Esophagus muscularis mucosa (tissue), 4 donors: ENCODE measurements at regions not wholly inside any gene's neighbourhood (a gene's known extent, or its start where the extent isn't known, plus 50 kb on each side); places are given as distances from the start of the nearest gene placed in this dataset.

Source experiments
- CTCF ChIP-seq, 3 experiments: fragments of 200-600 bp in 2 of 3; fragments of 450-650 bp in 1 of 3; sonication (generic) in 2 of 3; IDR thresholded peaks; one replicate each; pipeline ENCODE4 v1.5.1; 2017 to 2019; ENCODE audit warnings: antibody characterized with exemption in 3 of 3, mild to moderate bottlenecking in 2 of 3, moderate library complexity in 1 of 3
- EP300 ChIP-seq: sonication (generic); formaldehyde crosslinking; IDR thresholded peaks from one replicate; pipeline ENCODE4 v1.6.1; 2017; ENCODE audit warnings: antibody characterized with exemption
- POLR2A ChIP-seq: fragments of 450-650 bp; IDR thresholded peaks from one replicate; pipeline ENCODE4 v1.6.1; 2017; ENCODE audit warnings: antibody characterized with exemption, moderate library complexity, mild to moderate bottlenecking, low read depth
- POLR2AphosphoS5 ChIP-seq, 2 donors: sonication (generic); formaldehyde crosslinking; IDR thresholded peaks; one replicate each; pipeline ENCODE4 v1.6.1; 2017; ENCODE audit warnings: antibody characterized with exemption in 2 of 2

- TF ChIP-seq CTCF (IDR thresholded peaks at IDR 0.05): no peak
- TF ChIP-seq EP300: no peak
- TF ChIP-seq POLR2A: no peak
- no peak for TF ChIP-seq POLR2AphosphoS5 (IDR thresholded peaks at IDR 0.05)
Measured at GRCh38 chr20:5680192-5680591, 69.4 kb upstream of the GPCPD1 start.
